Nucleus accumbens (tissue), 56 donors: ENCODE measurements at regions not wholly inside any gene's neighbourhood (a gene's known extent, or its start where the extent isn't known, plus 50 kb on each side); places are given as distances from the start of the nearest gene placed in this dataset.
A peak's percentile ranks its signal among the peaks of the same experiment; 100 is the strongest.
"Not testable (repeated sequence)": the region's sequence is repeated elsewhere in the genome, so short reads cannot be mapped to it uniquely, and the experiment has no call there.

Experiments
- DNase-seq, 56 donors: peaks; one replicate each; lab custom pipeline; 2025; lab: John Stamatoyannopoulos, UW

DNA sequence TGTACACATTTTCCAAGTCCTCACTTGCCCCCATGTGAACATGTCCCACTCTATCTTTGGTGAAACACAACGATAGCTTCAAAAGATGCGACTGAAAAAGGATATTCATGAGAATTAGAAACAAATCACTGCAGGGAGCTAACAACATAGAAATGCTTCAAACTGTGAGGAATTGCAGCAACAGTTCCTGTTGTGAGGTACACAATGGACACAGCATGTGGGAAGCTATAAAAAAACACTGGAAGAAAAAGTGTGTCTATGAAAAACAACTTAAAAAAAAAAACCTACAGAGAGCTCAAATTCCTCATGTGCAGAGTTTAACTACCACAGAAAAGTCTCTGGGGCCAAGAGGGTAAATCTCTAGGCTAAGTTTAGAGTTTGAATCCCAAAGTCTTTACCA, 51.6 kb upstream of the BLTP1 start:
- no peak for DNase-seq

DNA sequence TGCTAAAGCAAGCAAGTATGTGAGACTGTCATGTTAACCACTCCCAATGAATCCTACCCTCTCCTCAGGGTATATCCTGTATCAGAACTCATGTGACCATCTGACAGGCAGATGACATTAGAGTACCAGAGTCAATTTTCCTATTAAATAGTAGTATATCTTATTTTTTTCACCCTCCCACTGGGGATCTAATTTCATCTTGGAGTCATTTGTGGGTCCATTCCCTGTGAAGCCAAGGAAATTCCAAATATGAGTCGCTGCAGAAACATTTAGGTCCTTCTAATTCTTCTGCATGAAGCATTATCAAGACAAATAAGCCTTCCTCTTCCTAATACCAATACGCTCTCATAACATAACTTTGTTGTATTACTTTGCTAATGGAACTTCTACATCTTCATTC, 52.2 kb upstream of the BLTP1 start:
- DNase-seq: no peak

DNA sequence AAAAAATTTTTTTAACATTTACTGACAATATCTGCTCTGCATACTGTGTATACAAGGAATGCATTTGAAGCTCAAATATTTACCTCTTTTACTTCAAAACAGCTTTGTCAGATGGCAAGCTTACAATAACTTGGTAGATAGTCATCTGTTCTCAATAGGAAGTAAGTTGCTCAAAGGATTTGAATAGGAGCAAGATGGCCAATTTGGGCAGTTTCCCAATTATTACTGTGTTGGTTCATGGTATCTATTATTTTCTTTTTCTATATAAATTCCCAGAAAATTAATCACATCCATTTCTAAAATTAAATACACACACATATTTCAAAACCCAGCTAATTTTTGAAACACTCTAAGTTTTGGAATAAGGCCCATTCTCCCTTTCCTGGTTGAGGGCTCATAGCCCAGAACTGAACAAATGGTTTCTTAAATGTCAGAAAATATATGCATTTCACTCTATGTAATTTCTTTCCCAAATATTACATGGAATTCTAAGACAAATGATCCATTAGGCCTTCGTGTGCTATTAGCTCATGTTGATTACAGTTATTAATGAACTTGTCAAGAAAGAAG, 60.2 kb upstream of the BLTP1 start:
- DNase-seq: no peak

DNA sequence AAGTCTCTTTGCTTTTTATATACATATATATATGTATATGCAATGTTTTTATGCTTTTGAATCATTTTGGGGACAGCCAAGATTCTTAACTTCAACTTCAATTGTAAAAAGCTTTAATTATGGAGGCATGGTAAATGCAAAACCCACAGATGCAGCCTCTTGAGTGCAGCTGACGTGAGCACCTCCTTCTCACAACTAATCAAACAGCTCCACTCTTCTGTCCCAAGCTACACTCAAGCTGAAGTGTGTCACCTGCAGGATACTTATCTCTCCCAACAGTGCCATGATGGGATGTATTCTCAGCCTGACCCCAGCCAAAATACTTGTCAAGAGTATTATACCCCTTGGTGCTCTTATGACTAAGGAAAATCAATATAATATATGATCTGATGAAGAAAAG, 60.7 kb upstream of the BLTP1 start:
- no peak for DNase-seq

DNA sequence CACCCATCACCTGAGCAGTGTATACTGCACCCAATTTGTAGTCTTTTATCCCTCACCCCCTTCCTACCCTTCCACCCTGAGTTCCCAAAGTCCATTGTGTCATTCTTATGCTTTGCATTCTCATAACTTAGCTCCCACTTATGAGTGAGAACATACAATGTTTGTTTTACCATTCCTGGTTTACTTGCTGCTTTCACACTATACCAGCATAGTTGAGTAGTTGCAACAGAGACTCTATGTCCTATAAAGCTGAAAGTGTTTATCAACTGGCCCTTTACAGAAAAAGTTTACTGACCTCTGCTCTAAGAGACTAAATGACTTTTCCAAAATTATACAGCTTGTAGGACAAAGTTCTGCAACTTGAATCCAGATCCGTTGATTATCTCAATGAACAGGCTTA, 61.1 kb upstream of the BLTP1 start:
- DNase-seq: no peak

DNA sequence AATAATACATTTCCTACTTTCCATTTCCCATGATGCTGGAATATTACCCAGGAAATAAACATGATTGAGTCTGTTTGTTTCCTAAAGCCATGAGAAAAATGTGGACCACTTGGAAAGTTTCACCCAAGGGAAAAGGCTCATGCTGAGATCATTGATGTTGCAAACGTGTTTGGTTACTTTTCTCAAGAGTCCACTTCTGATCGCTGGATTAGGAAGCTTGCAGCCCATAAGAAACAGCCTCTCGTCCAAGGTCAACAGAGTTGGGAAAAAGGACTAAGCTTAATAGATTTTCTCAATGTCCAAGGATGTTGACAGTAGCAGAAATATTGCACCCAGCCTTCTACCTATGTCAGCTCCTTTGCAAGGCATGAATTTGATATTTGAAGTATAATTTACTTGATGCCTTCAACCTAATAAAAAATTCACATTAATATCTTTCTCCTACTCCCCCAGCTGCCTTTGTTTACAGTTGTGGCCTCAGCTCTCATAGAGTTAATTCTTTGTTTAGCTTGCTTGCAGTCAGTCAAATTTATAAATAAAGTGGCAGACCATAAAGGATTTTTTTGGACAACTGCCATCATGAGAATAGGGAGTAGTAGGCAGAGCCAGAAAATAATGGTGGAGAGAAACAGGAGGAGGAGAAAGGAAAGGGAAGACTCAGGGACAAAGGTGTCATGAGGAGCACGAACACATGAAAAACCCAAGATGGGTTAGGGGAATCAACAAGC, 65.6 kb upstream of the BLTP1 start:
- DNase-seq: no peak

DNA sequence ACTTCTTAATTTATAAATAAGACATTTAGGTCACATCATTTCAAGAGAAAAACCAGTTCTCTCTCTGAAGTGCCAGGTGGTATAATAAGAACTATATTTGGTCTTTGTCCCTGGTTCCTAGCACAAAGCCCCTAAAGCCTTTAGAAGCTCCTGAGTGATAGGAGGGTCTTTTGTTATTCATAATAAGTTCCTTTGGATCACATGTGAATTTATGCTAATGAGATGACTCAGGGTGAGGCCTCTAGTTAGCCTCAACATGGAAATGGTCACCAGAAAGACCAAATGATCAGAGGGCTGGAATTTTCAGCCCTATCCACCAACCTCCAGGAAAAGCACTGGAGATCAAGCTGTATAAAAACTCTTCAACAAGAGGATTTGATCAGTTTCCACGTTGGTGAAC, 68.1 kb upstream of the BLTP1 start:
- DNase-seq: no peak

DNA sequence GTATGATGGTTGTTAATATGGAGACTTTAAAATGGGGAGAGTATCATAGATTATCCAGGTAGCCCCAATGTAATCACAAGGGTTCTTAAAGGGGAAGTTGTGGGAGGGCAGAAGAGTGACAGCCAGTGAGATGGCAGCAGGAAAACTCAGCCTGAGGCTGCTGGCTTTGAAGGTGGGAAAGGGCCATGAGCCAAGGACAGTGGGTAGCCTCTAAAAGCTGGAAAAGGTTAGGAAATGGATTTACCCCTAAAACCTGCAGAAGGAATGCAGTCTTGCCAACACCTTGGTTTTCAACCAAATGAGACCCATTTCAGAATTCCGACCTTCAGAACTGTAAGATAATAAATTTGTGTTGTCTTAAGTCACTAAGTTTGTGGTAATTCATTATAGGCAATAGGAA, 68.8 kb upstream of the BLTP1 start:
- DNase-seq: no peak

DNA sequence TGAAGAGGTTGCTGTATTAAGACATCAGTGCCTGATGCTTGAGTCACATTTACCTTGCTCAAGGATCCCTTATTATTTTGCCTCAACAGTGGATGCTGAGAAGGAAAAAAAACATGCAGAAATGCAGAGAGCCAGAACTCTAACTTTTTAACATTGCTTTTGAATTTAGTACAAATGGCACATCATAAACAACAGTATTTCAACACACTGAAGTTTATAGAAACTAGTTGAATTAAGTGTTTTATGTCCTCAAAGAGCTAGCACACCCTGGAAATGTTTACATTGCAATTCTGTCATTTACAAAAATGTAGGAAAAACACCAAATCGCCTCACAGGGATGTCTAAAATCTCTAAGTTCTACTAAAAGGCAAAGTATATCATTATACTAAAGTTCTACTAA, 69.5 kb upstream of the BLTP1 start:
- DNase-seq: no peak

DNA sequence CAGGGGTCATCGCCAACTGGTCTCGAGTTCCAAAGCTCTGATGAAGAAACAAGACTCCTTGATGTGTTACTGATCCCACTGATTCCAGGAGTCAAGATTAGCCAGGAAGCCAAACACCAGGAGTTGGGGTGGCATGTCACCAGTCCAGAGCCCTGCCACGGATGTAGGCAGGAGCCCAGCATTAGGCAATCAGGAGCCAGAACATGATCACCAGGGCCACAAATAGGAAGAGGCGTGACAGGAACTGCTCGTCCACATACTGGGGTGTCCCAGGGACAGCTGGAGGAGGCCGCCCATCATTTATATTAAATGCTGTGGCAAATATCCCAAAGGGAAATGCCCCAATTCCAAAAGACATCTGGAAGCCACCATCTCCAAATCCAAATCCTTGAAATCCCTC, 74.5 kb upstream of the BLTP1 start:
- DNase-seq: not testable (repeated sequence)

DNA sequence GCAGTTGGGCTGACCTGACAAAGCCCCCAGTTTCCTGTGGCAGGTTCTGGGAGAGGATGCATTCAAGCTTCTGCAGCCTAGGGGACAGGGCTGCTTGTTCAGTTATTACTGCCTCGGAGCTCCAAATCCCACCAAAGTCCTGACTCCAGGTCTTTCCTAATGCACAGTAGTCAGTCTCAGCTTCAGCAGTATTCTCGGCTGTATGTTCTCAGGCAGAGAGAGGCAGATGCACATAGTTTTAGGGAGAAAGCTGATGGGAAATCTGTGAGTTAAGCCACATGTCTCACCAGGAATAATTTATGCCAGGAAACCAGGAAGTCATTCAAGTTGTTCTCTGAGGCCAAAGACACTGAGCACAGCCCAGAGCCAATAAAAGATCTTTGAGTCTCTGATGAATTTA, 75.3 kb upstream of the BLTP1 start:
- not testable (repeated sequence) for DNase-seq

DNA sequence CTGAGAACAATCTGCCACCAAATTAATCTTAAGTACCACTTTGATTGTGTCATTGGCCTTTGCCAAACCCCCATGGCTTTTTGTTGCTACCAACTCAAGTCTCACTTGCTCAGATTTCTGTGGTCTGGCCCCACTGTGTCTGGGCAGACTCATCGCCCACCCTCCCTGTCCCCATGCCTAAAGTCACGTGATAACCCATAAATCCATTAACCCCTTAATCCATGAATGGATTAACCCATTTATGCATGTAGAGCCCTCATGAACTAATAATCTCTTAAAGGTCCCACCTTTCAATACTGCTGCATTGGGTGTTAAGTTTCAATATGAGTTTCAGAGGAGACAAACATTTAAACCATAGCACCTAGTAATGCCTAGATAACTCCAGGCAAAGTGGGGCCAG, 78.5 kb upstream of the BLTP1 start:
- no peak for DNase-seq

DNA sequence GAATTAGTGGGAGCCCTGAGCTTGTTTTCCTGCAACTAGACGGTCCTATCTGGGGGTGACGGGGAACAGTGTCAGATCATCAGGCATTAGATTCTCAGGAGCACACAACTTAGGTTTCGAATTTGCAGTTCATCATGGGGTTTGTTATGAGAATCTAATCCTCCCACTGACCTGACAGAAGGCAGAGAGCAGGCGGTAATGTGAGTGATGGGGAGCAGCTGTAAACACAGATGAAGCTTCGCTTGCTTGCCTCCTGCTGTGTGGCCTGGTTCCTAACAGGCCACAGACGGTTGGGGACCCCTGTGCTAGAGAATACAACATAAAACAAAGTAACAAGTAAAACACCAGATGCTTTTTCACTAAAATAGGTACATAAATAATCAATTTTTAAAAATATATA, 86.2 kb upstream of the BLTP1 start:
- DNase-seq: no peak

DNA sequence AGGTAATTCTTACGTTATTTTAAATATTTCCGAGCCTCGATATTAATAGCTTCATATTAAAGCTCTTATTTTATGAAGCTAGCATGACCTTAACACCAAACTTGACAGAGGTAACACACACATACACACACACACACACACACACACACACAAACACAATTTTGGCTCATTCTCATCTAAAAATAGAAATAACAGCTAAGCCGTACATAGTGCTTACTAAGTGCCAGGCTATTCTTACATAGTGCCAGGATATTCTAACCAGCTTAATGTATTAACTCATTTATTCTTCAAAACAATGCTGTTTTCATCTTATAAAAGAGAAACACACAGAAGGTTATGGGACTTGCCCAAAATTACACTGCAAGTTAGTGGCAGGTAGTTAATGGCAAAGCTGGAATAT, 87.0 kb upstream of the BLTP1 start:
- DNase-seq: no peak

DNA sequence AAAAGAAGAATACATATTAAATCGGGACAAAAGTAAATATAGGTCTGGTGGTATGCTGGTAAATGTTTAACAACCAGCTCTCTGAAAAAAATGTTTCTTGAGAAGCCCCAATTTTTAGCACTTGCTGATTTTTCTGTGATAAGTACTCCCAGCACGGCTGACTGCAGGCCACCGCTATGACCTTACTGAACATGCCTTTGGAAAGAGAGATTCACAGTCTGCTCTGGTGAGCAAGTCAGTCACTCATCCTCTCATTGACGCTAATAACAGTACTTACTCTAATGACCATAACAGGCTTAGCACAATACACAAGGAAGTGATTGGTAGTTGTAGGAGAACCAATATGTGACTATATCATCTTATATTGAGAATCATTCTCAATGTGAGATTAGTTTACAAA, 98.9 kb upstream of the BLTP1 start:
- no peak for DNase-seq

DNA sequence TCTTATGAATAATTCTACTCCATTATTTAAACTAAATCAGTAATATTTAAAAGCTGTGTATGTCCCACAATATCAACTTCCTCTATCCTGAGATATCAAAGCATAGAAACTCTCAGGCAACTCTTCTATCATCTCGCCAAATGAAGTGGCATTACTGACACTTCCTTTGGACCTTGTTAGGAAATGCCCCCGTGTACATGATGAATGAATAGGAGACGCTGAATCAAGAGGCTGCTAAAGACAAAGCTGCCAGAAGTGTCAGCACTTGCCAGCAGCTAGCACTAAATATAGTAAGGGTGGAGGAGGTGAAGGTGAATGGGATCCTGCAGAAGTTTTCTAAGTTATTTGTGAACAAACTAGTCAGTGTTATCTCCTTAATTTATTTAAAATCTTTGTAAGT, 99.5 kb upstream of the BLTP1 start:
- peak in 1 of 56 donors; percentile 1 for DNase-seq

DNA sequence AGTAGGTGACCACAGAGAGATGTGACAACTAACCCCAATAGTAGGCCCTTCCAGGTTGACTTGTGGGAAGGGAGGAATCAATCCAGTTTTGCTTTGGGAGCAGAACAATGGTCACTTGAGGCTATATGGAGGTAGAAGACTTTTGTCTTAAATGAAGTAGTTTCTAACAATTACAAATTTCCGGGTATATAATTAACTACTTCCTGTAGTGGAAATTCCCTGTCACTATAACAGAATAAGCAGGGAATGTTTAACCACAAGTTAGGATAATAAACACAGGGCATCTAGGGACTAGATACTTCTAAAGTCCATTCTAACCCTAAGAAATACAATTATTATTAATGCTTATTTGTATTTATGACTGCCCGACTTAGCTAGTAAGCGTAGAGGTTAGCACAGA, 99.0 kb upstream of the TRPC3 start:
- DNase-seq: no peak

DNA sequence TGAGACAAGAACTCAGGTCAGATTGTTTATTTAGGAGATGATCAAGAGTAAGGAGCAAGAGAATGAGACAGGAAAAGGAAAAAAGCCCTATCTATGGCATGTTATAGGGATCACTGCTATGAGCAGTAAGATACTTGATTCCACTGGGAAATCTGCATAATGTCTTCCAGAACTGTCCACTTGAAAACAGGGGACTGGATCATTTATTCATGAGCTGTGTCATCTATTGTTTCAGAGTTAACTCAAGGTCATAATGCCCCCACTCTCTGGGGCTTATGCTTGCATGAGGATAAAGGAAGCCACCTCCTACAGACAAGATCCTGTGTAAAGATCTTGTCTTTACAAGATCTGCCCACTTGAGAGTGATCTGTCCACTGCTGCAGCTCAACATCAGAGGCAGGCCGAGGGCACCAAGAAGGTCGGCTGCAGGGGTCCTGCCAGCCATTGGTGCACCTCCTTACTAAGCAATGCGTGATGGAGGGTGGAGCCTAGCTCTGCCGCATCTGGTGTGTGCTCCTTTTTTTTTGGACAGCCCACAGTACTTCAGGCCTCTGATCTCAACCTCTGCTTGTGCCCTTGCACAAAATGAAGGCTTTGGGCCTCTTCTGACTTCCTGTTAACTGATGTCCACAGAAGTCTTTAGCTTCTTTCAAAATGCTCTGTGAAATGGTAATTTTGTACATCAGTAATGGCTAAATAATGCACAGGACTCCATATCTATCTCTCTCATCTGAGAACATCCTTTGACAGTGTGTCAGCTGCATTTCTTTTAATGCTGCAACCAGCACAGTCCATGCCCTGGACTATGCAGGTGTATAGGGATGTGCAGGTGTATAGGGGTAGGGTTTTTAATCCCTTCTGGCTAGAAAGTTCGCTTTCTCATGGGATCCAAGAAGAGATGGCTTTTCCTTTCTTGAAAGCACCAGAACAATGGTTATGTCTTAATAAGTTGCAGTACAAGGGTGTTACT, 95.9 kb upstream of the TRPC3 start:
- no peak for DNase-seq

DNA sequence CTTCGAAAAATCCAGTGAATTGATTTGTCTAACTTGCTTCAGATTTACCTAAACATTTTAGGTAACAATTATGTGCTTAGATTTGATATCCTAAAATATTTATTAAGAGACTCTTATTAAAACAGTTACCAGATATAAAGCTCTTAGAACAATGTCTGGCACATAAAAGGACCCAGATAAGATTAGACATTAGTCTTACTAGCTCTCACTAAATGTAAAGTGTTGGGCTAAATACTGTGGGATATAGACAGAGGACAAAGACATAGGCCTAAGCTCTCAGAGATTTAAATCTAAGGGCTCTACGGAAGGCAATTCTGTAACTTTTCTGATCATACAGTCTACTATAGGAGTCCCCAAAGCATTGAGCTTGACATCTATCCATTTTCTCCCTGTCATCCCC, 94.4 kb upstream of the TRPC3 start:
- DNase-seq: no peak

DNA sequence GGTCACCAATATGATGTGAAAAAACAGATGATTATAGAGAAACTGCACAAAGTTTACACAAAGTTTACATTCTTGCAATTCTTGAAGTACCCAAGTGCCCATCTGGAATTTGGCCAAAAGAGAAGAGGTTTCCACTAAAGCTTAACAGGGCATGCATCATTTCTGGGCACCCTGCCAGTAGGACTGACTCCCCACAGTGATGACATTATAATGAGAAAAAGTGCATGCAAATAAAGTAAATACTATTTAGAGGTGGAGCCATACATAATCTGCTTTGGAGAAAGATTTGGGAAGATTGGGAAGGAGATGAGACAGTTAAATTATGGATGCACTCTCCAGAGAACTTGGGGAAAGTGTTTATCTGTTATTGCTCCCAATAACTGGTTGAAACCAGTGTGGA, 93.7 kb upstream of the TRPC3 start:
- peak in 2 of 56 donors; percentile 8 to 18 for DNase-seq

DNA sequence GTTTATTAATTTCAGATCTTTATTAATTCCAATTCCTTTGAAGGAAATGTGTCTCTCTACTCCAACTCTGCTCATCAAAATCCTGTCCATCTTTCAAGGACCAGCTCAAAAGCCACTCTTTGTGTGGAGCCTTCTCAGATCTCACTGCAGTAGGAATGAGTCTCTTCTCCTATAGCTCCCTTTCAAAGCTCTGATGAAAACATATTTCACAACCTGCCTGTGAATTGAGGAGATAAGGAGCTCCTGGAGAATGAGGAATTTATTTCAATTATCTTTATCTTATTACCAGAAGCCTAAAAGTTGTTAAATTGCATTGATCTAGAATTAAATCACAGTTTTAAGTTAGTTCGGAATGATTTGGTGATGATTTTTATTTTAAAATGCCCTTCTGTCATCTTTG, 92.6 kb upstream of the TRPC3 start:
- DNase-seq: no peak

DNA sequence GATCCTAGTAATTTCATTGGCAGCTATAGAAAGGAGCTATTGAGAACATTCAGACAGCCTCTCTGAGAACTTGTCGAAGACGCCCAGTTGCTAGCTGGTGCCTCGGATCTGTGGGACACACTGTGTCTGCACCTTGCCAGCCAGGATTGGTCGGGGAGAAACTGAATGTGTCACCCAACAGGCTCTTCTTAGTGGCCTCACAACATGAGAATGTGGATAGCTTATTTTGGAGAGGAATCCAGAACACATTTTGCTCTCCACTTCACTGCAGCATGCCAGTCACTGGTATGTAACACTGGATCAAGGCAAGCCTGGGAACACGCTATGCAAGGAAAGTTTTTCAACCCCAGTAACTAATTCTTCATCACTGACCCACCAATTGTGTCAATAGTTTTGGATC, 89.5 kb upstream of the TRPC3 start:
- no peak for DNase-seq
